GM19438 (cell line): ENCODE measurements at regions not wholly inside any gene's neighbourhood (a gene's known extent, or its start where the extent isn't known, plus 50 kb on each side); places are given as distances from the start of the nearest gene placed in this dataset.
A peak's percentile ranks its signal among the peaks of the same experiment; 100 is the strongest.
"Not testable (repeated sequence)": the region's sequence is repeated elsewhere in the genome, so short reads cannot be mapped to it uniquely, and the experiment has no call there.

Experiments
- ATAC-seq: cut with Tn5 transposase; IDR thresholded peaks from one replicate; pipeline ENCODE4 v1.9.1; 2021; ENCODE audit warnings: low read depth; ENCODE audit not compliant: unreplicated experiment

DNA sequence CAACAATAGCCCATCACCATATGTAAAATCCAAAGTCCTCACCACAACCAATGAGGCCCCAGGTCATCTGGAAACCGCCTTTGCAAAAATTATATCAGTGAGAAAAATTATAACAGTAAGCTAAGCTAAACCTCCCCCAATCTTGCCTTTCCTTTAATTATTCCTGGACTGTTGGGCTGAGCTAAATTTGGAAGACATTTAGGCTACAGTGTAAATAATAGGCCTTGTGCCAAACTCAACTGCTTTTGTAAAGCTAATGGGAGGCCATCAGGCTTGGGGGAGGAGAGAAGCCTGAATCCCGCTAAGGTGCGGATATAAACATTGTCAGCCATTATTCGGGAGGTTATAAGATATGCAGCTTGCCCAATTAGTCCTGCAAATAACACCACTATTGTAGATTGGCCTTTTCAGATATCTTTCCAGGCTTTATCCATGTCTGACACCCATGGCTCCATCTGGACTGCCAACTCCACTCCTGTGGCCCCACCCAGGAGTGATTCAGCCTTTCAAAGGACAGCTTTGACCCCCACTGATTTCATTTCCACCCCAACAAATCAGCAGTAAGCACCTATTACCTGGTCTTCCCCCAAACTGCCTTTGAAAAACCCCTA lies 53.0 kb upstream of the CA12 start:
- no peak for ATAC-seq

DNA sequence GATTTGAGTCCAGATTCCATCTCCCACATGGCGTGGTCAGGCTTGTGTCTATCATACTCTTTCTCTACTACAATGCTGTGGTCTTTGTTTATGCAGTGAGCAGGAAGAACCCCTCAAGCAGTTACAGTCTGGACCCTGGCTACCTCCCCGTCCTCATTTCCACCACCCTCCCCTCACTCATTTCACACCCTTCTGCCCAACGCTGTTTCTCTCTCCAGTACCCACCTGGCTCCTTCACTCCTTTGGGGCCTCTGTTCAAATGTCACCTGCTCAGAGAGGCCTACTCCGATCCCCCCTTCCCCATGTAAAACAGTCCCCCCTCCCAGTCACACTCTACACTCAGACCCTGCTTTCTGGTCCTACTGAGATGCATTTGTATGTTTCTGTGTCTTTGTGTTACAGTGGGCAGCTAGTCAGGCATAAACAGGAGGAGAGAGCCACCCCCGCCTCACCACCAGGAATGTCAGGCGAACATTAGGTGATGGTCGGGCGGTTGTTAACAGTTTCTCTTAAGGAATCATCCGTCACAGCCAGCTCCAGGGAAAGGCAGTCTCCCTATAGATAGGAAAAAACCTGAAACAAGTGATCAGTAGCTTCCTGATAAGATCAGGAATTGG lies 53.7 kb upstream of the CA12 start:
- ATAC-seq = no peak

DNA sequence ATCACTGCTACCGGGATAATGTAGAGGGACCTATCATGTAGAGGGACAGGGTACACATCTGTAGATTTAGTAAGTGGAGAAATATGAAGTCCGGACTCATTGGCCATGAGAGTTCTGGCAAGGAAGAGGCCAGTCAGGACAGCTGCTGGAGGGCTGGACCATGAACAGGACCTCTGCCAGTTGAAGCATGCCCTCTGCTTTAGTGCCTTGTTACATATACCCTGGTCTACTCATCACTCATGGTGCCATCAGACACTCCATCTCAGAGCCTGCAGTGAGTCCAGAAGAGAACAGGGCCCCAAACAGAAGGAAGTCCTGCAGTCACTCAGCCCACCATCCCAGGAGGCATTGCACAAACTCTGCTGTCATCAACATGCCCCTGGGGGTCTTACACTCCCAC lies 54.7 kb upstream of the CA12 start:
- no peak for ATAC-seq

DNA sequence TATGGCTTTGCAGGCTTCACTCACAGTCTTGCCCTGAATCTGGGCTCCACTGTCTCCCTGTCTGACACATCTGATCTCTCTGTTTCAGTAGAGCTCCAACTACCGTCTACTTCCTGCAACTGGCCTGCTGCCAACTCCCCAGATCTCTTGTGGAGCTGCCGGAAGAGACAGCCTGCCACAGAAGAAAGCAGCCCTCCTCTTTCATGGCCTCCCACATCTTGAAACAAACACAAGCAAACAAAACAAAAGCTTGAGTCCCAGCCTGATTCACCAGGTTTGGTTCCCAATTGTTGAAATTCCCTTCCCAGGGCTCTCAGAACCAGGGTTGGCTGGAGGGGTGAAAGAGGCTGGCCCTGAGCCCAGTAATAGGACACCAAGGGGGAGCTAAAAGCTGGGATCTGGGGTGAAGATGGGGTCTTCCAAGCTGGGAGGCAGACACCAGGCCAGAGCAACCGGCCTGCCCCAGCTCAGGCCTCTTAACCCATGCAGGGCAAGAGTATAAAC lies 55.3 kb upstream of the CA12 start:
- peak; percentile 70 for ATAC-seq

DNA sequence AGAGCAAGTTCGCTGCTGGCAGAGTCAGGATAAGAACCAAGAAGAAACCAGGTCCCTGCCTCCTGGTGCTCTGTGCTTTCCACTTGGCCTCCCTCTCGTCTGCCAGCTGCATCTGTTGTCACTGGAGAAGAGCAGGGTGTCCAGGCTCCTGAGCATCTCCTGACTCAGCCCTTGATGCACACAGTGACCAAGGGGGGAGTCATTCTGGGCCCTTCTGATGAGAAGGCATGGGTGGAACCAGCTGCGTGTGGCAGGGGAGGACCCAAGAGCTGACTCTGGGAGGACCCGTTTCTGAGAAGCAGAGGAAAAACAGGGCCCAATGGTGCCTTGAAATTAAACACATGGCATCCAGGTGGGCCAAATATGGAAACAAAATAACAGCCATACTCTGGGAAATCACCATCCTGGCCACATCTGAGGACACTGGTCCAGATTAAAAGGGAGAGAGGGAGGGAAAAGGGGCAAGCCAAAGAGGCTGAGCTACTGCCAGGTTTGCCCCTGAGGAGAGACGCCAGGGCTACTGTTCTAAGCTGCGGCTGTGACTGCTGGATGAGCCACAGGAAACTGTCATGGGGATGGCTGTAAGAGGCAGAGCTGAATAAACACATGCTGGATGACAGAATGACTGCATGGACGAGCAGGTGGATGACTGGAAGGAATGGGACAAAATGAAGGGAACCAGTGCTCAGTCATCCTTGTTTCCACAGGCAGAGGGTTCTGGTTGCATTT lies 58.1 kb upstream of the CA12 start:
- no peak for ATAC-seq

DNA sequence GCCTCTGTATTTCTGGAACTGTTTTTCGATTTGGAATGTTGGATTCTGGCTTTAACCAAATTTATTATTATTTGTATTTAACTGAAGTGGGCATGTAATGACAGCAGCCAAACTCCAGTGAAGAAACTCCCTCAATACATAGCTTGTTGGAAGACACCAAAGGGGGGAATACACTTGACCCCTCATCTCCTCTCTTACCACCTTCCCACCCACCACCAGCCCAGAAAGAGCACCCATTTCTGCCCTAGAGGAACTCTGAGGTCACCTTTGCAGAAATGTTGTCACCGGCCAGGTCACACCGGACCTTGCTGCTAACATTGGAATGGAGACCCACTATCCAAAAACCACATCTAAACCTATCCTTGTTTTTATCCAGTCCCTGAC lies 58.6 kb upstream of the CA12 start:
- ATAC-seq = no peak

DNA sequence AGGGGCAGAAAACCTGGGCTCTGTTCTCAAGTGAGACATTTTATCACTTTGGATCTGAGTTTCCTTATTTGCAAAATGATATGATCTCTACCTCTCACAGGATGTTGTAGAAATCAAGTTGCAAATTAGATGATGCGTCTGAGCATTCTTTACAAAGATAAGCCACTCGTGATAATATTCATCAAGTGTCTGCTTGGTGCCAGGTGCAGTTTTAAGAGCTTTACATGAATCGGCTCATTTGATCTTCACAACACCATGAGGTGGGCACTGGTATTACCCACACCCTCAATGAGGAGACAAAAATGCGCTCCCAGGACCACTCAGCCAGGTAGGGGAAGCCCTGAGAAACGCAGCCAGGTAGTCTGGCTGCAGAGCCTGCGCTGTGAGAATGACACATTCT lies 59.1 kb upstream of the CA12 start:
- ATAC-seq = no peak

DNA sequence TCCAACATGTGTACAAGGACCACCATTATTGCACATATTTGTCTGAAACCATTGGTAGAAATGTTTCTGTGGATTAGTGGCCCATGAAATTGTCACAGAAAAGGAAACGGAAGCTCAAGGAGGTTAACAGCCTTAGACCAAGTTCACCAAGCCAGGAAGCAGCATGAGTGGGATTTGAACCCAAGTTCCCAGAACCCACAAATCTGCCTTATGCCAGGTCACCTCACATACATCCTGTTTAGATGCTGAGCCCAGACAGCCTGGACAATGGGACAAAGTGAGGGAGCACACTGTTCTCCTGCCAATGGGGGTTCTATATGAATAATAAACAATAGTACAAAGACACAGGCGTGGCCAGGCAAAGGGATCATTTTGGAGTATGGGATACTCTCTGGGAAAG lies 59.6 kb upstream of the CA12 start:
- no peak for ATAC-seq

DNA sequence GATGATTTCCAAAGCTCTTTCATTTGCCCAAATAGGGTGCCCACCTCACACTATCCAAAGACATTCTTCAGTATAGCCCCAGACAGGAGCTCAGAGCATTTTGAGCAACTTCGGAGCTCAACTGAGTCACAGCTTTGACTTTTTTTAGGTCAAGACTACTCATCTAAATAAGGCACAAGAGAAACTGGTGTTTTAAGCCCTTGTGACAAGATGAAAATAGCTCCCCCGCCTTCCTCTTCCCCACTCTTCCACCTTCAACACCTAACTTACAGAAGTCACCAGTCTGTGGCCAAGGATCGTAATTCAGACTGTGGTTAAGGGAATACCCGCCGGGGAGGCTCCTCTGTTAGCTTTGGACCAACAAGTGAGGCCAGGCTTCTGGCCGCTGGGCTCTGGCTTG lies 60.4 kb upstream of the CA12 start:
- ATAC-seq = no peak

DNA sequence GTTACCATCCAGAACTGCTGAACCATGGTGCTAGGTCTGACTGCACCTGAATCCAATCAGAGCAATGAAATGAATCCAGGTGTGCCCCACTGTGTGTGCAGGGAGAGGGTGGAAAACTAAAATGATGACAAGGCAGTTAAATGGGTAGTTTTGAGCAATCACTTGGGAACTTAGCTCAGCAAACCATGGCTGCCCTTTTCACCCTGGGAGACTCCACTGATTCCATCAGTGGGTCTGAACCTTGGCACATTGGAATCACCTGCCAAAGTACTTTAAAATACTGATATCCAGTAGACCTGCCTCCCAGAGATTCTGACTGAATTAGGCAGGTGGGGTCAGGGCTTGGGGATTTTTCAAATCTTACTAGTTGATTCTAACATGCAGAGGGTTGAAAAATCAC lies 59.8 kb upstream of the USP3 start:
- ATAC-seq = no peak

DNA sequence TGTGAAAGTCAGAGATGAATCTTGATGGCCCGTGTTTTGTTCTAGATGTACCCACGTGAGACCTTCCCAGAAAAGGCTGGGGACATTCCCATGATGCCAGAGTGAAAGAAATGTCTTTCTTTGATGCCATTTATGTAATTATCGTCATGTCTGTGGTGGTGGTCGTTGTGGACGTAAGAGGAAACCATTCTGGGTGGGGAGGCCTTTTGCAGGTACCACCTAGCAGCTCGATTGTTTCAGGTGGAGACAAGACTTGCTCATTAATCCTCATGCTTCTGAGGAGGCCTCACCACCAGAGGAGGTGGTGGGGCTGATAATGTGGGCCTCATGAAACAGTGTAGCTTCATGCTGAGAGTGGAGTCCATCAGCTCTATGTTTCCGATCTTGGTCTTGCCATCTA lies 58.1 kb upstream of the USP3 start:
- ATAC-seq = no peak

DNA sequence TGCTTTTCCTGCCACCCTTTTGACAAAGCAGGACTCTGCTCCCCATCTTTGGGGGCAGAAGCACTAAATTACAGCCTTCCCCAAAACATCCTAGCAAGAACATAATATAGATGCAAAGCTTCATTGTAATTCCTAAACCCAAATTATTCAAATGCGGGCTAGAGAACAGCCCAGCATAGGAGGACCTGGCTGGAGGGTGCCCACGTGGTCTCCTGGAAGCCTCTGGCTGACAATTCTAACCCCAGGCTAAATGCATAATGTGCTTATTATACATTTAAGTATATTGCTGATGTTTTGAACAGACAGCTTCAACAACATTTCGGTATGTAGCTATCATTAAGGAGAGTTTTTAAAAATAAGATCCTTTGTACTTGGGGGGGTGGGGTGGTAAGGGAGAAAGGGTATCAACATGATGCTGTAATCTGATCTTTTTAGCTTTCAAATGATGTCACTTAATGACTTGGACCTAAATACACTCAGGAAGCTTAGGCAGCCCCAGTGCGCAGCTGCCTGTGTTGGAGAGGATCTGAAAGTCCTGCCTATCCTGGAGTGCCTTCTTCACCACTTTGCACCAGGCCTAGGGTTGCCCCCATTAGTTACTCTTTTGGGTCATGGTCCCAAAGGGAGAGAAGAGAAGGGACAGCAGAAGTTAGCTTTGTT lies 57.2 kb upstream of the USP3 start:
- no peak for ATAC-seq

DNA sequence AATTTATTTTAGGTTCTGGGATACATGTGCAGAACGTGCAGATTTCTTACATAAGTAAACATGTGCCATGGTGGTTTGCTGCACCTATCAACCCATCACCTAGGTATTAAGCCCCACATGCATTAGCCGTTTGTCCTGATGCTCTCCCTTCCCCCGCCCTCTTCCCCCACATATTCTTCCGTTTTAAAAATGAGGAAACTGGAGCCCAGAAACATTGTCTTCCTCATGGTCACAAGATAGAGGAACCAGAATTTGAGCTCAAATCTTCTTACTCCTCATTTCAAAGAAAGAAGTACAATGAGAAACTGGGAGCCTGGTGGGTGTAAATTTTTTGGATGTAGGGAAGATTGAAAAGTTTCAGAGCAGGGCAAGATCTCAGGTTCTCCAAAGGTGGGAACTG lies 56.1 kb upstream of the USP3 start:
- no peak for ATAC-seq

DNA sequence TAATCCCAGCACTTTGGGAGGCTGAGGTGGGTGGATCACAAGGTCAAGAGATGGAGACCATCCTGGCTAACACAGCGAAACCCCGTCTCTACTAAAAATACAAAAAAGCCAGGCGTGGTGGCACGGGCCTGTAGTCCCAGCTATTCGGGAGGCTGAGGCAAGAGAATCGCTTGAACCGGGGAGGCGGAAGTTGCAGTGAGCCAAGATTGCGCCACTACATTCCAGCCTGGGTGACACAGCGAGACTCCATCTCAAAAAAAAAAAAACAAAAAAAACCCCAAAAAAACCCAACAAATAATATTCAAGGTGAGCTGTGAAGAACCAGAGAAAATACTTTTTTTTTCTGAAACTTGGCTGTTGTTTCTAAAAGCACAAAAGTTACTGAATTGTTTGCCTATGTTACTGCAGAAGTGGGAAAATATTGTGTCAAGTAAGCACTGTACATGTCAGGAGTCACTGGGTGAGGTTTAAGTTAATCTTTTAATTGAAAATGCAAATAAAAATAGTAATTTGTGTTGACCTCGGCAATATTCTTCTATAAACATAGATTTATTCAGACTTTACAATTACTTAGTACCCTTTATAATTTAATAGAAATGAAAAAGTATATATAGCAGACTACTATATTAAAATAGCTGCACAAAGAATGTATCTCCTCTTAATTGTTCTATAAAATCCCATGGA lies 55.4 kb upstream of the USP3 start:
- not testable (repeated sequence) for ATAC-seq

DNA sequence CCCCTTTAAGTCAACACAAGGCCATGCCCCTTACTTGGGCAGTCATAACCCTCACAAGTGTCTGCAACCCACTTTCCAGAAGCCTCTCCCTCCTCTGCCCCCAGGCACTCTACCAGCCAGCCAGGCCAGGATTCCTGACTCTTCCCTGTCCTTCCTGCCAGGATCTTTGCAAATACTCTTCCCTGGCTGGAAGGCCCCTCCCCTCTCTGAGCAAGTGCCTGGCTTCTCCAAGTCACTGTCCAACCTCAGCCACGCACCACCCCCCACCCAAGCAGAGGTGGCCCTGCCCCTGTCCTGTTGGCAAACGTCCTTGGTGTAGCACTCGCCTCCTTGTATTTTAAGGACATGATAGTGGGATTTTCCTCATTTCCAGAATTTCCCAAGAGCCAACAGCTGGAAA lies 54.7 kb upstream of the USP3 start:
- no peak for ATAC-seq

DNA sequence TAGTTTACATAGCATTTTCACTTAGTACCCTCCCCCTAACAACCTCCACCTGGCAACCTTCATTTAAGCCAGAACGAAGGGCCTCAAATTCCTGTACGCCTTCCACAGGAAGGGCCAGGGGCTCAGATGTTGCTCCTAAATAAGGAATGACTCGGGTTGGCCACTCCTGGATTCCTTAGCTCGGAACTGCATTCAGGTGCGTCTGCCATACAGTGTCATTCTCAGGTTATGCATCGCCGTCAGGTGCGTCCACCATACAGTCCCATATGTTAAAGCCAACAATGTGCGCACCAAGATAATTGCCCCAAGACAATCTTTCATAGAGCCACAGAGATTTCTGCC lies 53.5 kb upstream of the USP3 start:
- no peak for ATAC-seq

DNA sequence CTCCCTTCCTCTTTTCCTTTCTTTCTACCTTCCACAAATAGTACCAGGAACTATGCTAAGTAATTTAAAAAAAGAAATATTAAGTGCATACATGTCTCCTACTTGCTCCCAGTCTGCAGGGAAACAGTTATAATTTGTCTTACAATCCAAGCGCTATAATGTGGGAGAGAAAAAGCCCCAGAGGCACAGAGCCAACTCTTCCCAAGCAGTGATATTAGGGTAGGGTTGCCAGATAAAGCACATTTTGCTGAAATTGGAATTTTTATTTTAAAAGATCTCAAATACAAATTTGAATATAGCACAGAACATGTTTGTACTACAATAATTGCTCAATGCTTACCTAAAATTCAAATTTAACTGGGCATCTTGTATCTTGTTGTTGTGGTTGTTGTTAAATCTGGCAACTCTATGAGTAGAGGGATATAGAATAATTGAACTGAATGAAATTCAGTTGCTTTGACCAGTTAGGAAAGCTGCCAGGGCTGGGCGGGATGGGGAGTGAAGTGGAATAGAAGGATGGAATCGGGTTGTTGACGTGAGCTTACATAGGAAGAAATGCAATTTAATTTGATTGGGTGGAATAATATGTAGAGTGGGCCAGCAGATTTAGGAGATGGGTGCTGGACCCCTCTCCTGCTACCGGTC lies 52.6 kb upstream of the USP3 start:
- no peak for ATAC-seq

DNA sequence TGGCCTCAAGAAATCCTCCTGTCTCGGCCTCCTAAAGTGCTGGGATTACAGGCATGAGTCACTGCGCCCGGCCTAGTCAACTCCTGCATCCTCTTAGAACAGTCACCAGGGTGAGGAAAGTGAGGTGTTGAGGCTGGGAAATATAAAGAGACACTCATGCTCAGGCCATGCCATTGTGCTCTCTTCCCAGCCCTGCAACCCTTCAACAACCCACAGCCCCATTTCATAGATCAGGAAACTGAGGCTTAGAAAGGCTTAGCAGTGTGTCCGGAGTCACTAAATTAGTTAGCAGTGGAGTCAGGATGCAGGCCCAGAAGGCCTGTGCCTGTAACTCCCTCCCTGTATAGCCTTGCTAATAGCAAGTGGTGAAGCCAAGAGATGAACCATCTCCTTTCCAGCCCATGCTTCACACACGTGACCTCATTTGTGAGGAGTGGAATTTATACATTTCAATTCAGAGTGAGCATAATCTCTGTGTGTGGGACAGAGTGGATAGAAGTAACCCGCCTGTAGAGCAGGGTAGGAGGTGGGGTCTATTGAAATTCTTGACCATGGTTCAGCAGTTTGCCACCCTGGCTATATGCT lies 51.7 kb upstream of the USP3 start:
- no peak for ATAC-seq

DNA sequence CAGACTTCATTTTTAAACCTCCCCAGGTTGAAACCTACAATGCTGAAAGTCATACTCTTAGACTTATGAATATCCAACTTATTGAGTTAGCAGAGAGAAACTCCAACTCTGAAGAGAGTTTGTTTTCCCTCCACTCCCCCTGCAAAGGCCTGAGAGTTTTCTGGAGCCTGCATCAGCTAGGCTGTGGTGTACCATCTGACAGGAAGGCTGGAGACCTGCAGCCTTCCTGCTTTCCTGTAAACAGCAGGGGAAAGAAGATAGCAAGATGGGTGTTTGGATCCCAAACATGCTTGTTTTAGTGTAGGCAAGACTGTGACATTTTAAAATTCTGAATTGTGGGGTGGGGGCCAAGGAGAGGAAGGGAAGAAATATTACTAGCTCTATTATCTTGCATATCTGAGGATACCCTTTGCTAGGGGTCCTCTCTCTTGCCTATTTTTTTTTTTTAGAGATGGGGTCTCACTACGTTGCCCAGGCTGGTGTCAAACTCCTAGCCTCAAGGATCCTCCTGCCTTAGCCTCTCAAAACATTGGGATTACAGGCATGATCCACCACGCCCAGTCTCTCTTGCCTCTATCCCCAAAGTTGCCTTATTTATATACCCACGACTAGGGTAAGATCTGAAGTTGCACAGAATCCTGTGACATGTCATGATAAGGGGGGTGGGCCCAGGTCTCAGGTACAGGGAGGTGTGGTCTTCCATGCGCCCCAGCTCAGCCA lies 51.0 kb upstream of the USP3 start:
- ATAC-seq = no peak
